ENCODE measurements at regions not wholly inside any gene's neighbourhood (a gene's known extent, or its start where the extent isn't known, plus 50 kb on each side); places are given as distances from the start of the nearest gene placed in this dataset.

DNA sequence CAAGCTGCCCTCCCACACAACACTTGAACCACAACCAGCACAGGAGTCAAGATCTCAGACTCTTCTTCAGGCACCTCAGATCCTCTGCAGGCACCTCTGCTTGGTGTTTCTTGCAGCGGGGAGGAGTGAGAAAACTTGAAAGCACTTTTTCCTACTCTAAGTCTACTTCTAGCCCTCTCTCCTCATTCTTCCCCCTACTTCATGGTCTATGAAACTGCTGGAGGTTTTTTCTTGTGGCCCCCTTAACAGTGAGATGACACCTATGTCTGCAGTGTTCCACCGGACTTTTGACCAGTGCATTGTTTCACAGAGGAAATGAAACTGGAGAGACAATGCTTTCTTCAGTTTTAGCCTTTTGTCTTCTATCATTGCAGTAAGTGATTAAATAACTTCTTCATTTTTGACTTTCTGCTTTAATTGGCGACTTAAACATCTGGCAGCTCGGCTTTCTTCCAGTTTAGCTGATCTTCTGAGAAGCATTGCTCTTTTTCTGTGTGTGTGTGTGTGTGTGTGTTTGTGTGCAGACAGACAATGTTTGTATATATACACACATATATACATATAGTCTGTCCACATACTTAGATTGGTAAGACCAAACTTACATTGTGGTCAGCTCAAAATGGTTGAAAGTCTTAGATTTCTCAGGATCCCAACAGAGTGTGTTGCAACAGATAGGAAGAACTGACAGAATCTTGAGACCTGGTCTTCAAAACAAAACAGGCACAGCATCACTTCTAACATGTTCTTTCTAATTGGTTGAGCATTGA, 1474.0 kb upstream of the TMEFF2 start:
- Histone ChIP-seq H3K9me3 (ENCODE audit: insufficient read depth, low read depth, low read length) (no peaks in the 10 kb centered on the region), H3K36me3 (ENCODE audit: insufficient read depth, low read depth, low read length) (no peaks in the 10 kb centered on the region), H3K27me3 (ENCODE audit: insufficient read depth, low read length) (no peaks in the 10 kb centered on the region), H3K4me1 (ENCODE audit: insufficient read depth, low read length) (no peaks in the 10 kb centered on the region), H3K4me3 (ENCODE audit: low read length) (no peak overlapping the region), H3K27ac (ENCODE audit: low read length) (no peak overlapping the region), H3K9ac (ENCODE audit: low read depth, low read length) (no peak overlapping the region)

DNA sequence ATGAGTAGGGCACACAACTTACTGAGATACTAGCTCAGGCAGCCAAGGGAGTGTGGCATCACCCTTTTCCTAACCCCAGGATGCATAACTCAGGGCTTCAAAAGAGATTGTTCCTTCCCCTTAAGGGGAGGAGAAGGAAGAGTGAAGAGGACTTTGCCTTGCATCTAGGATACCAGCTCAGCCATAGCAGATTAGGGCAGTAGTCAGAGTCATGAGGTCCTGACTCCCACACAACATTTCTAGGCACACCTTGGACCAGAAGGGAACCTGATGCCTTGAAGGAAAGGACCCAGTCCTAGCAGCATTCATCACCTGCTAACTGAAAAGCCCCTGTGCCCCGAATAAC, 1433.2 kb upstream of the TMEFF2 start:
- Histone ChIP-seq H3K9me3 (ENCODE audit: insufficient read depth, low read depth, low read length) (no peaks in the 10 kb centered on the region), H3K36me3 (ENCODE audit: insufficient read depth, low read depth, low read length) (no peaks in the 10 kb centered on the region), H3K27me3 (ENCODE audit: insufficient read depth, low read length) (no peaks in the 10 kb centered on the region), H3K4me3 (ENCODE audit: low read length) (no peak overlapping the region), H3K9ac (ENCODE audit: low read depth, low read length) (no peak overlapping the region), H3K4me1 (ENCODE audit: insufficient read depth, low read length) (no peaks in the 10 kb centered on the region), H3K27ac (ENCODE audit: low read length) (no peak overlapping the region)

- no peaks in the 10 kb centered on the region for H3K36me3 ChIP-seq (ENCODE audit: insufficient read depth, low read depth, low read length)
- H3K9ac ChIP-seq (ENCODE audit: low read depth, low read length): no peak overlapping the region
- no peaks in the 10 kb centered on the region for H3K27me3 ChIP-seq (ENCODE audit: insufficient read depth, low read length)
- no peak overlapping the region for H3K27ac ChIP-seq (ENCODE audit: low read length)
- H3K4me3 ChIP-seq (ENCODE audit: low read length): no peak overlapping the region
- H3K4me1 ChIP-seq (ENCODE audit: insufficient read depth, low read length): no peaks in the 10 kb centered on the region
- H3K9me3 ChIP-seq (ENCODE audit: insufficient read depth, low read depth, low read length): no peaks in the 10 kb centered on the region
These were observed 1432.6 kb upstream of the TMEFF2 start for GRCh38 chr2:193627187-193627926.

- H3K4me1 ChIP-seq (ENCODE audit: insufficient read depth, low read length): no peaks in the 10 kb centered on the region
- no peak overlapping the region for H3K4me3 ChIP-seq (ENCODE audit: low read length)
- no peak overlapping the region for H3K27ac ChIP-seq (ENCODE audit: low read length)
- H3K27me3 ChIP-seq (ENCODE audit: insufficient read depth, low read length): no peaks in the 10 kb centered on the region
- H3K9me3 ChIP-seq (ENCODE audit: insufficient read depth, low read depth, low read length): no peaks in the 10 kb centered on the region
- no peak overlapping the region for H3K9ac ChIP-seq (ENCODE audit: low read depth, low read length)
- H3K36me3 ChIP-seq (ENCODE audit: insufficient read depth, low read depth, low read length): no peaks in the 10 kb centered on the region
These were observed 1413.7 kb upstream of the TMEFF2 start for GRCh38 chr2:193608451-193608850.

DNA sequence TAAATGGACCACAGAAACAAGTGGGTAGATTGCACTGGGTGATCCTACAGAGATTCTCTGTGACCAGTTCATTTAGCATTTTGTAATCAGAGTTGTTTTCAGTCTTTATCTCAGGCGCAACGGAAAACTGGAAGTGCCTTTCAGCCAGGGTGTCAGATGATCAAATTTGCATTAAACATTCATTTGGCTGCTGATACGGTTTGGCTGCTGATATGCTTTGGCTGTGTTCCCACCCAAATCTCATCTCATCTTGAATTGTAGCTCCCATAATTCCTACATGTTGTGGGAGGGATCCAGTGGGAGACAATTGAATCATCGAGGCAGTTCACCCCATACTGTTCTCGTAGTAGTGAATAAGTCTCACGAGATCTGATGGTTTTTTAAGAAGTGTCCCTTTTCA, 1396.1 kb upstream of the TMEFF2 start:
- Histone ChIP-seq H3K36me3 (ENCODE audit: insufficient read depth, low read depth, low read length) (no peaks in the 10 kb centered on the region), H3K9ac (ENCODE audit: low read depth, low read length) (no peak overlapping the region), H3K27me3 (ENCODE audit: insufficient read depth, low read length) (no peaks in the 10 kb centered on the region), H3K4me3 (ENCODE audit: low read length) (no peak overlapping the region), H3K27ac (ENCODE audit: low read length) (no peak overlapping the region), H3K9me3 (ENCODE audit: insufficient read depth, low read depth, low read length) (no peaks in the 10 kb centered on the region; the same call in 1 of the 2 replicates), H3K4me1 (ENCODE audit: insufficient read depth, low read length) (no peaks in the 10 kb centered on the region)

DNA sequence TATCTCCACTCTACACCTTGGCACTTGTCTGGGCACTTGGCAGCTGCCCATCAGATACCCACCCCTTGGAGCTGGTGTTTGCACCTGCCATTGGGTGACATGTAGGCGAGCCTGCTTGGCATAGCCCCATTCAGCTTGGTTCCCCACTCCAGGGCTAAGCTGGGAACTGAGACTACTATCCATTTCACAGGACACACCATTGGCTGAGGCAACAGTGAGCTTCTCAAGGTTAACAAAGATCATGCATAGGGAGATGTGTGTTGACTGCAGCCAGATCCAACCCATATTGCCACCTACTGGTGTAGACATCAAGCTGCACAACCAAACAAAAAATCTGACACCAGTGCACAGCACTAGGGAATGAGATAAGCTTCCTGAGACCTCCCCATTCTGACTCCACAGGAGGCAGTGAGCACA, 1389.8 kb upstream of the TMEFF2 start:
- Histone ChIP-seq H3K27me3 (ENCODE audit: insufficient read depth, low read length) (no peaks in the 10 kb centered on the region), H3K27ac (ENCODE audit: low read length) (no peak overlapping the region), H3K4me3 (ENCODE audit: low read length) (no peak overlapping the region), H3K9me3 (ENCODE audit: insufficient read depth, low read depth, low read length) (no peaks in the 10 kb centered on the region), H3K9ac (ENCODE audit: low read depth, low read length) (no peak overlapping the region), H3K4me1 (ENCODE audit: insufficient read depth, low read length) (no peaks in the 10 kb centered on the region), H3K36me3 (ENCODE audit: insufficient read depth, low read depth, low read length) (no peaks in the 10 kb centered on the region)

DNA sequence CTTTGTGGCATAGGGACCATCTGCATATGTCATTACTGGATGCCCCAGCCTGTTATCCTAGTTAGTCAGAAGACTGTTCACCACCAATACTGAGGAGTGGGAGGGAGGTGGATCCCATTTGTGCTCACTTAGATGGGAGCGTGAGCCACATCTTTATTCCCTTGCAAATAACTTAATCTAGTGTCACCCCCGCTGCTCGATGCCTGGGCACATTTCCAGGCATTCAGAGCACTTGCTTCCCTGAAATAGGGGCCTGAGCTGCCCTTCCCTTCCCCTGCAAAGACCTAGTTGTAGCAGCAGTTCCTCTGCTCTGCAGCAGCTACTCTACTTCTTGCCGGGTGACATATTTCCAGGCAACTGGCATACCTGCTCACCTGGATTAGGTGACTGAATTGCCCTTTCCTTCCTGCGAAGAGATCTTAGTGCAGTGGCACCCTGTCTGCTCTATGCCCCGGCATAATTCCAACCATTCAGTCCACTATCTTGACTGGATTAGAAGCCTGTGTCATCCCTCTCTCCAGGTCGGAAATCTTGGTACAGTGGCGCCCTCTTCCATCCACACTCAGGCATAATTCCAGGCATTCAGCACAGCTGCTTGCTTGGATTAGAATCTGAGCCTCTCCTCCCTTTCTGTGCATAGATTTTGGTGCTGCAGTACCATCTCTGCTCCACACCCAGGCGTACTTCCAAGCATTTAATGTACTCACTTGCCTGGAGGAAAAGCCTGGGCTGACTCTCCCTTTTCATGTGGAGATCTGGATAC, 1389.1 kb upstream of the TMEFF2 start:
- Histone ChIP-seq H3K9me3 (ENCODE audit: insufficient read depth, low read depth, low read length) (no peaks in the 10 kb centered on the region), H3K9ac (ENCODE audit: low read depth, low read length) (no peak overlapping the region), H3K27ac (ENCODE audit: low read length) (no peak overlapping the region), H3K4me1 (ENCODE audit: insufficient read depth, low read length) (no peaks in the 10 kb centered on the region), H3K36me3 (ENCODE audit: insufficient read depth, low read depth, low read length) (no peaks in the 10 kb centered on the region), H3K27me3 (ENCODE audit: insufficient read depth, low read length) (no peaks in the 10 kb centered on the region), H3K4me3 (ENCODE audit: low read length) (no peak overlapping the region)

DNA sequence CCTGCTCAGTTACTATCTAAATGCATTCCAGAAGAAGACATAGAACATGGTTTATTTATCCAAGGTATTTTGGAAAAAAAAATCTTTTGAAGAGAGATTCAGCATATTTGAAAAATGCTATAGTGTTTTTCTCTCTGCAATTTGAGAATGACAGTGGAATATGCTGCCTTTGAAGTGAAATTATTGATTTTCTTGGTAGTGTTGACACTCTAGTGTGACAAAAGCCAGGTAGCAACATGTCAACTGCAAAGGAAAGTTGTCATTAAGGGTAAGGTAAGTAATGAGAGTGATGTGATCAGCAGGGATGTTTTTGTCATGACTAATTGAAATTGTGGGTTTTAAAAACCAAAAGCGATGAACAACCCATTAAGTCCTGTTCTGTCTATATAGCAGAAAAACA, 1387.1 kb upstream of the TMEFF2 start:
- Histone ChIP-seq H3K27ac (ENCODE audit: low read length) (no peak overlapping the region), H3K9ac (ENCODE audit: low read depth, low read length) (no peak overlapping the region), H3K4me3 (ENCODE audit: low read length) (no peak overlapping the region)

DNA sequence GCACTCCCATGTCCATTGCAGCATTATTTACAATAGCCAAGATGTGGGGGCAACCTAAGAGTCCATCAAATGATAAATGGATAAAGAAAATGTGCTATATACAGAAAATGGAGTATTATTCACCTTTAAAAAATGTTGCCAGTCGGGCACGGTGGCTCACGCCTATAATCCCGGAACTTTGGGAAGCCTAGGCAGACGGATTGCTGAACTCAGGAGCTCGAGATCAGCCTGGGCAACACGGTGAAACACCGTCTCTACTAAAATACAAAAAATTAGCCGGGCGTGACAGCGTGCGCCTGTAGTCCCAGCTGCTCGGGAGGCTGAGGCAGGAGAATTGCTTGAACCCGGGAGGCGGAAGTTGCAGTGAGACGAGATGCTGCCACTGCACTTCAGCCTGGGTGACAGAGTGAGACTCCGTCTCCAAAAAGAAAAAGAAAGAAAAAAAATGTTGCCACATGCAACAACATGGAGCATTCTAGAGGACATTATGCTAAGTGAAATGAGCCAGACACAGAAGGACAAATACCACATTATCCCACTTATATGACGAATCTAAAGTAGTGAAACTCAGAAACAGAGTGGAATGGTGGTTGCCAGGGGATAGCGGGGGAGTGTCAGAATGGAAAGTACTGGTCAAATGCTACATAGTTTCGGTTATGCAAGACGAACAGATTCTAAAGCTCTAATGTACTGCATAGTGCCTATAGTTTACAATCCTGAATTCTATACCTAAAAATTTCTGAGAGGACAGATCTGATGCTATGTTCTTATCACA, 1385.6 kb upstream of the TMEFF2 start:
- Histone ChIP-seq H3K36me3 (ENCODE audit: insufficient read depth, low read depth, low read length) (no peaks in the 10 kb centered on the region), H3K27me3 (ENCODE audit: insufficient read depth, low read length) (no peaks in the 10 kb centered on the region), H3K4me3 (ENCODE audit: low read length) (no peak overlapping the region), H3K4me1 (ENCODE audit: insufficient read depth, low read length) (no peaks in the 10 kb centered on the region), H3K9ac (ENCODE audit: low read depth, low read length) (no peak overlapping the region), H3K27ac (ENCODE audit: low read length) (no peak overlapping the region), H3K9me3 (ENCODE audit: insufficient read depth, low read depth, low read length) (no peaks in the 10 kb centered on the region)

More for the DNA sequence above, 1387.1 kb upstream of the TMEFF2 start:
- H3K36me3 ChIP-seq (ENCODE audit: insufficient read depth, low read depth, low read length): no peaks in the 10 kb centered on the region
- H3K27me3 ChIP-seq (ENCODE audit: insufficient read depth, low read length): no peaks in the 10 kb centered on the region
- H3K4me1 ChIP-seq (ENCODE audit: insufficient read depth, low read length): no peaks in the 10 kb centered on the region
- no peaks in the 10 kb centered on the region for H3K9me3 ChIP-seq (ENCODE audit: insufficient read depth, low read depth, low read length)

- H3K9ac ChIP-seq (ENCODE audit: low read depth, low read length): no peak overlapping the region
- H3K27me3 ChIP-seq (ENCODE audit: insufficient read depth, low read length): no peaks in the 10 kb centered on the region
- H3K27ac ChIP-seq (ENCODE audit: low read length): no peak overlapping the region
- H3K9me3 ChIP-seq (ENCODE audit: insufficient read depth, low read depth, low read length): no peaks in the 10 kb centered on the region
- H3K36me3 ChIP-seq (ENCODE audit: insufficient read depth, low read depth, low read length): no peaks in the 10 kb centered on the region
- H3K4me1 ChIP-seq (ENCODE audit: insufficient read depth, low read length): no peaks in the 10 kb centered on the region
- H3K4me3 ChIP-seq (ENCODE audit: low read length): no peak overlapping the region
These were observed 1372.2 kb upstream of the TMEFF2 start for GRCh38 chr2:193566886-193567285.

DNA sequence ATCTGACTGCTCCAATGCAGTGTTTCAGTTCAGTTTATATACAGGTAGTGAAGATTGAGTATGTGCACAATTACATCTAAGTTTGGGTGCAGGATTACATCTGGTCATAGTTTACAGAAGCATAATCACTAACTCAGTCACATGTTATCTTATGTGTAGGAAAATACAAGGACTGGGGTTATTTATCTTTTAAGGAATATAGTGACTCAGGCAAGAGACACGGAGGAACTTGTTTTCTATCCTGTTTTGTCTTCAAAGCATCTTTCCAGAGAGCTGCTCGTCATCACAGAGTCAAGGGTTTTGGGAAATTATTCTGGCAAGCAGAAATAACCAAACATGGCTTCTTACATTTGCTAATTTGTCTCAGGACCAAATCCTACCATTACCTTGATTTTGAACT, 1371.5 kb upstream of the TMEFF2 start:
- no peak overlapping the region for H3K27ac ChIP-seq (ENCODE audit: low read length)
- no peaks in the 10 kb centered on the region for H3K4me1 ChIP-seq (ENCODE audit: insufficient read depth, low read length)
- H3K9me3 ChIP-seq (ENCODE audit: insufficient read depth, low read depth, low read length): no peaks in the 10 kb centered on the region
- no peaks in the 10 kb centered on the region for H3K27me3 ChIP-seq (ENCODE audit: insufficient read depth, low read length)
- no peak overlapping the region for H3K4me3 ChIP-seq (ENCODE audit: low read length)
- H3K9ac ChIP-seq (ENCODE audit: low read depth, low read length): no peak overlapping the region
- no peaks in the 10 kb centered on the region for H3K36me3 ChIP-seq (ENCODE audit: insufficient read depth, low read depth, low read length)

Data from iPS-20b (cell line).